Fibroblast of skin of back (primary cell): ENCODE measurements at regions not wholly inside any gene's neighbourhood (a gene's known extent, or its start where the extent isn't known, plus 50 kb on each side); places are given as distances from the start of the nearest gene placed in this dataset.

Experiments used
- DNase-seq: peaks from one replicate; pipeline ENCODE4 v3.0.0-alpha.2; 2013

DNA sequence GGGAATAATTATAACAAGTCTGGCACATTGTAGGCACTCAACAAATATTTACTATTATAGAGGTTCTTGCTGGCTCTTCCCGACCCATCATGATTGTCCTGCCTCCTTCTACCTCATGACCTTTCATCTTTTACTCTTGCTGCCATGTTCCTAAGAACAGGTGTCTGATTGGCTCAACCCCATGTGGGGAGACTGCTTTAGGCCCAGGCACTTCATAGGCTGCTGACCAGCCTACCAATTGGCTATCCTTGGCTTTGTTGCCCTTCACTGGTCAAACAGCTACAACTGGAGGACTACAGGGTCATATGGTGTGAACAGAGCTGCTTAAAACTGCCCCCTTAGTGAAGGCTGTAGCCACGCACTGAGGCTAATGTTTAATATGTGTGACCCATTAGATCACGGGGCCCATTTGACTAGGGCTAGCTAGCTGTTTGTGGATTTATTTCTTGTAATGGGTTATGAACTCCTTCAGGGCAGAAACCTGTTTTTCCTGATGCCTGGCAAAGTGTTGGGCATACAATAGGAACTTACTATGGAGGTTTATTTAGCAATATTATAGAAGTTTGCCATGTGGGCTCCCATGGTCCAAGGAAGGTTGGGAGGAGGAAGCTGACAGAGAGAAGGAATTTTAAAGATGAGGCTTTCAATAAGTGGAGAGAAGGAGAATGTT, 239.9 kb upstream of the TBC1D5 start:
- DNase-seq = no peak

- peak; percentile 10 for DNase-seq
These were observed 238.4 kb upstream of the TBC1D5 start for GRCh38 chr3:17980863-17981262.

DNA sequence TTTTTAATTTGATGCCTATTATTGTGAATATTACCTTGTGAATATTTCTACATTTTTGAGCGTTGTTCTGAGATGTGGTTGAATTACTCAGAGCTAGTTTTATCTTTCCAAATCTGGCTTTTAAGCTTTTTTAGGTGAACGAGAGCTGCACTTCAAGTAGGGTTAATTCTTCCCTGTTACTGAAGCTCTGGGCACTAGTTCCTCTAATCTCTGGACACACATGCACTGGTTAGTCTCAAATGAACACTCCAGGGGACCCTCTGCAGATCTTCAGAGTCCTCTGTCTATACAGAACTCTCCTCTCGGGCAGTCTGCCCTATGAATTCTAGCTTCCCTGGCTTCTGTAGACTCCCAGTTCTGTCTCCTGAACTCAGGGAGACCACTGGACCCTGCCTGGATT, 237.5 kb upstream of the TBC1D5 start:
- no peak for DNase-seq

- DNase-seq = no peak
These were observed 236.8 kb upstream of the TBC1D5 start for GRCh38 chr3:17979252-17979651.

- no peak for DNase-seq
These were observed 231.9 kb upstream of the TBC1D5 start for GRCh38 chr3:17974206-17974841.

GRCh38 chr3:17972959-17973906, 230.8 kb upstream of the TBC1D5 start:
- no peak for DNase-seq

- DNase-seq = no peak
These were observed 230.0 kb upstream of the TBC1D5 start for GRCh38 chr3:17972476-17972875.

DNA sequence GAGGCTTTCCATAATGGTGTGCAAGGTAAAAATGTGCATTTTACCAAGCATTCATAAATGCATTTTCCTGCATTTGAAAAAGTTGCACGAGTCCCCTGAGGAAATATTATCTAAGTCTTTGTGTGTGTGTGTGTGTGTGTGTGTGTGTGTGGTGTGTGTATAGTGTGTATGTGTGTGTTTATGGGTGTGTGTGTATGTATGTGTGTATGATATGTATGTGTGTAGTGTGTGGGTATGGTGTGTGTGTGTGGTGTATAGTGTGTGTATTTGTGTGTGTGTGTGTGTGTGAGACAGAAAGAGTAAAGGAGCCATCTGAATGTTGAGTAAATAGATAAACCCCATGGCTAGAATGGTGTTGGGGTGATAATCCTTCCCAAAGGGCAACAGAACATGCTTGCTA, 229.6 kb upstream of the TBC1D5 start:
- no peak for DNase-seq

- DNase-seq = no peak
These were observed 227.6 kb upstream of the TBC1D5 start for GRCh38 chr3:17969985-17970568.

DNA sequence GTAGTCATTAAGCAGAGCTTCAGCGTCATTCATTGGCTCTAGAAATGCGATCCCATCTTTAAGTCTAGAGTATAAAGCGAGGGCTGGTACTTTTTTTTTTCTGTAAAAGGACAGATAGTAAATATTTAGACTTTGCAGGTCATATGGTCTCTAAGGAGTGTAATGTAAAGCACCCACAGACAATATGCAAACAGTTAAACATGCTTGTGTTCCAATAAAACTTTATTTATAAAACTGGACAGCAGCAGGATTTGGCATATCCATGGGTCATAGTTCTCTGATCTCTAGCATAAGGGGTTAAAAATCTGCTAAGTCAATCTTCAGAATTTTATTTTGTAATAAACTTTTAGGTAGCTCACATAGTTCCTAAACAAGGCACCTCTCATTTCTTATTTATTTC, 226.8 kb upstream of the TBC1D5 start:
- no peak for DNase-seq

DNA sequence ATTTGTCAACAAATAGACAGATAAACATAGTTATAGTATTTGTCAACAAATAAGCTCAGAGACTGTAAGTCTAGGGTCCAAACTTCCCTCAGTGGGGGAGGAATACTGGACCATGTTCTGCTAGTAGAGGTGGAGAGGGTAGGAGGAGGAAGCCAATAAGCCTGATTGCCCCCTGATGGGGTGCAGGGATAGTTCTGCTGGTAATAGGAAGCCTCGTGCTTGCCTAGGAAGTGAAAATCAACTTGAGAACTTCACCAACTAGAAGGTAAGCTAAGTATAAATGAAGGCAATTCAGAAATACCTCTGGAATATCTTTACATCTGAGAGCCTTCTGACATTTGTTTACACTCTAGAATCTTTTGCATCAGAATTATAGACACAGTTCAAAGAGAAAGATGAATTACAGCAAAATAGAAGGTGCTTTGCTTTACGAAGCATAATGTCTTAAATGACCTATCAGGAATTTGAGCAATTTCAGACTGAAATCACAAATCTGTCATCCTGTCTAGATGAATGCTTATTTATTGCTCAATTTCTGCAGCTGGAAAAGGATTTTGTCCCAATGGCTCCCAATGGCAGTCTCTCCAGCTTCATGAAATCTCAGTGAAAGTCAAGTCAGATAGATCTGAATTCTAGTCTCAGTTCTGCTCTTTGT, 225.6 kb upstream of the TBC1D5 start:
- no peak for DNase-seq

GRCh38 chr3:17967111-17967510, 224.7 kb upstream of the TBC1D5 start:
- DNase-seq = no peak

DNA sequence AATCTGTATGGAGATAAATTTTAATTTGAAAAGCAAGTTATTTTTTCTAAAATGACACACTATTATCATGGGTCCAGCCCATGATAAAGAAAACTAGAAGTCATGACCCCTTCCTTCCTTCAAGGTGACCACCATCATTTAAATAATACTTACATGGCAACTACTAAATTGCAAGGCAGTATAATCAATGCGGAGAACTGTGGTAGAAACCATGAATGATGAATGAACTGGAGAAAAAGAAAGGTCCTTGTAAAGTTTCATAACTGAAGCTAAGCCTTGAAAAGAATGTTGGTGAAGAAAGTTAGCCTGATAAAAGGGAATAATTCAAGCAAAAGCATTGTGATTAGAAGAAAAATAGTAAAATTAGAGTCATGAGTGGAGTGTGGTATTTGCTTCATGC, 222.9 kb upstream of the TBC1D5 start:
- DNase-seq = no peak

GRCh38 chr3:17964108-17964507, 221.7 kb upstream of the TBC1D5 start:
- no peak for DNase-seq

DNA sequence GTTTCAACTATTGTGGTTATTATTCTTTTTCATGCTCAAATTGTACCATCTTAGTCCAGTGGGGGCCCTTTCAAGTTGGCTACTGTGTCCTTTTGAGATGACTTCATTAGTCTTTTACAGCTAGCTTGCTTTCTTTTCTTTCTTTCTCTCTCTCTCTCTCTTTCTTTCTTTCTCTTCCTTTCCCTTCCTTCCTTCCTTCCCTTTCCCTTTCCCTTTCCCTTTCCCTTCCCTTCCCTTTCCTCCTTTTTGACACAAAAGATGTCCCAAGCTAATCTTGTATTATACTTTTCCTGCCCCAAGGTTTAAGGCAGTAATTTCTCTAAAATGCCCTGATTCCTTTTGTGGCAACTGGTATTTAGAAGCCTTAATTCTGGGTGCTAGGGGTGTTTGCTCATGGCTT, 213.0 kb upstream of the TBC1D5 start:
- no peak for DNase-seq

GRCh38 chr3:17954801-17955200, 212.4 kb upstream of the TBC1D5 start:
- DNase-seq = no peak

- DNase-seq = no peak
These were observed 208.8 kb upstream of the TBC1D5 start for GRCh38 chr3:17951241-17951640.

DNA sequence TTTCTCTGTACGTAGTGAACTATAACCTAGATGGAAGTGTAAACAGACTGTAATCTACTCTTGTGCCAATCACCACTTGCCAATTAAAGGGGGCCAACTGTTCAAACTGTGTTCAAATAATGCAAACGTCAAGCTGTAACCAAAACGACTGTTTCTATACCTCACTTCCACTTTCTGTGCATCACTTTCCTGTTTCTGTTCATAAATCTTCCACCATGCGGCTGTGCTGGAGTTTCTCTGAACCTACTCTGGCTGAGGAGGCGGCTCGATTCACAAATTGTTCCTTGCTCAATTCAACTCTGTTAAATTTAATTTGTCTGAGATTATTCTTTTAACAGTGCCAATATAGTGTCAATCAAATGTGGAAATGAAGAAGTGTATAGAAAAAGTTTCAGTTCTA, 206.7 kb upstream of the TBC1D5 start:
- DNase-seq = no peak

DNA sequence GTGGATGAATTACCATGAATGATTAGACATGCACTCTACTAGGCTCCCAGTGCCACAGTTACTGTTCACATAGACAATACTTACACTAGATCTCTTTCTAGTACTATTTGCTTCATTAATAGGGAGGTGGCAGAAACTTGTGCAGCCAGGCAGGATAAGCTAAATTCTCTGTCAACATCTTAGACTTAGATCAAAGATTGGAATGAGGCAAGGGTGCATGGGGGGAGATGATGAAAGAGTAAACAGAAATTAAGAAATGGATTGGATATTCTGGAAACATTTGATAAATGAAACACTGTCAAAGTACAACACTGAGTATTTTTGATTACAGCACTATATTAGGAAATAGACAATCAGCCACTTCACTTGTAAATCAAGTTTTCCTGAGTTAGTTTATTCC, 205.4 kb upstream of the TBC1D5 start:
- DNase-seq = no peak

DNA sequence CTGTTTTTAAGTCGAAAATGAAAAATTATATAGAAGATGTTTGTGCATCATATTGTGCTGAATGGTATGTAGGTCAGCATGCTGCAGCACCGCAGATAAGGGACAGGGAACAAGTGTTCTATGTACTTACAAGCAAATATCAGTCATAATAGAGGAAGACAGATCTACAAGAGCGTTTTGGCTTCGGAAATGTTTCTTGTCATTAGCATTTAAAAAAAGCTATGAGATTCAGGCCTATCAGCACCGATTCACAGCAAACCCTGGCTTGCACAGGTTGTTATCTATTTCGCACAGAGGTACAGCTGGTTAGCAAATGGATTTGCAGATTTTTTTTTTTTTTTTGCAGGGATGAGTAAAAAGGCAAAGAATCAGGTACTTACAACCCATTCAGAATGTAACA, 204.2 kb upstream of the TBC1D5 start:
- DNase-seq = no peak

DNA sequence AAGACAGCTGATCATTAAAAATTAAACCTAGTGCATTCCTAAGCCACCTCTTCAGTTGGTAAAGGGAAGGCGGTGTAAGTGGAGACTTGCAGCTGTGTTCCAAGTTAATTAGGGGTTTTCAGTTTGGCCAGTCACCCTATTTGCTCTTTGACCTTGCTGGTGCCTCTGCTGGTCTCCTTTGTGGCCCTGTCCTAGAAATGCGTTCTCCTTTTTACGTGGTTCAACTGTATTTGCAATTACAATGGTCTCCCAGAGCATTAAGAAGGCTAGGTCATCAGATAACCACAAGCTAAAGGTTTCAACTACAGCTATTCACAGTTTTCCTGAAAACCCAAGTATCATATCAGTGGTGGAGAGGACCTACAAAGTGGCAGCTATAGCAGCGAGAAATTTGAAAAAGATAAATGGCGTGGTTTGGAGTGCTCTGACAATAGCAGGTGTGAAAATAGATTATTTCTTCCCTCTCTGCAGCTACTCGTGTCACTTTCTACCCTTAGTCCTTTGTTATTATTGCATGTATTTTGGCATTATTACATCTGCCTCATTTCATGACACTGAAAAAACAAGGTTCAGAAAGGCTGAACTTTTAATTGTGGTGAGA, 203.5 kb upstream of the TBC1D5 start:
- DNase-seq = no peak
